GM12892 (cell line): ENCODE measurements at regions not wholly inside any gene's neighbourhood (a gene's known extent, or its start where the extent isn't known, plus 50 kb on each side); places are given as distances from the start of the nearest gene placed in this dataset.
A peak's percentile ranks its signal among the peaks of the same experiment; 100 is the strongest.

Experiments used
- DNase-seq: peaks from one replicate; pipeline ENCODE4 v3.0.0; 2011; ENCODE audit not compliant: insufficient read length
- FAIRE-seq: peaks from 2 replicates; lab custom pipeline; 2011; peaks lifted over from hg19 to GRCh38; lab: Jason Lieb, UNC
- POLR2A ChIP-seq: IDR thresholded peaks from 2 replicates; pipeline ENCODE4 v1.6.1; 2011; ENCODE audit warnings: low read depth, low read length, control low read depth
- POLR2AphosphoS5 ChIP-seq: IDR thresholded peaks from 2 replicates; pipeline ENCODE4 v1.6.1; 2011; ENCODE audit warnings: low read depth, low read length, control low read depth
- TAF1 ChIP-seq: IDR thresholded peaks from 2 replicates; pipeline ENCODE4 v1.6.1; 2011; ENCODE audit warnings: low read depth, mild to moderate bottlenecking, control low read depth, low read length, borderline replicate concordance

DNA sequence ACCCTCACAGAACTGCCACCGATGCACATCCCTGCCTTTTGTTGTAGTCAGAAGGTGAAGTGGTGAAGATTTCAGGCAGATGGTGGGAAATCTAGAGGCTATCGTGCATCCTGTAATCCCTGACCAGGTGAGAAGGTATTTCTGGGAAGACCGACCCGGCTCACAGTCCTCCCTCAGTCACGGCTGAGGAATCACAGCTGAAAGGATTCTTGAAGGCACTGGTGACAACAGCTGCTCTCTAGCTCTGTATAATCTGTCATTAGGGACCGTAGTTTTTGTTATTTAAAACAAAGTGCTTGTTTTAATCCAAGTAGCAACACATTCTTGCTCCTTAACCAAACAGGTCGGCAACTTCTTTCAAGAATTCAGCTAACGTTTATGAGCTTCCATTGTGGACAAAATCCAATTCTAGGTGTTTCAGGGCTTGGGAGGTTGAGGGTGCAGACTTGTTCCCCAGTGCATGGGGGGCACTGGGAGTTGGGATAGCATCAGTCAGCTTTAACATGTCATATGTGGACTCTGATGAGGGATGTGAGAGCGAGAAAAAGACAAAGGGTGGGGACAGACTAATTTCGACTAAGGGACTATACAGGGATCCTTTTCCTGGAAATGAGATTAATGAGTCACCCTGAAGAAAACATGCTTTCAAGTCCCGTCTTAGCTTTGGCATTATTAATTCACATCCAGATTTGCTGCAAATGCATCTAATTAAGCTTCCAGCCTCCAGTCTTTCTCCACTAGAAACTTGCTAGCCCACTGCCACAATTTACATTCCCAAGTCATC is 141.0 kb upstream of the RASGRP1 start:
- TF ChIP-seq POLR2A (no peak), POLR2AphosphoS5 (no peak), TAF1 (no peak)
- FAIRE-seq, result peak; percentile 70

GRCh38 chr15:38706956-38707355 is 142.3 kb upstream of the RASGRP1 start:
- DNase-seq, result no peak
- TF ChIP-seq POLR2AphosphoS5, result no peak
- TF ChIP-seq POLR2A, result no peak
- TF ChIP-seq TAF1, result no peak
- no peak for FAIRE-seq

More for the DNA sequence above, 141.0 kb upstream of the RASGRP1 start:
- DNase-seq, result no peak

GRCh38 chr15:38707802-38708671 is 143.4 kb upstream of the RASGRP1 start:
- TF ChIP-seq TAF1 (no peak), POLR2A (no peak), POLR2AphosphoS5 (no peak)

DNA sequence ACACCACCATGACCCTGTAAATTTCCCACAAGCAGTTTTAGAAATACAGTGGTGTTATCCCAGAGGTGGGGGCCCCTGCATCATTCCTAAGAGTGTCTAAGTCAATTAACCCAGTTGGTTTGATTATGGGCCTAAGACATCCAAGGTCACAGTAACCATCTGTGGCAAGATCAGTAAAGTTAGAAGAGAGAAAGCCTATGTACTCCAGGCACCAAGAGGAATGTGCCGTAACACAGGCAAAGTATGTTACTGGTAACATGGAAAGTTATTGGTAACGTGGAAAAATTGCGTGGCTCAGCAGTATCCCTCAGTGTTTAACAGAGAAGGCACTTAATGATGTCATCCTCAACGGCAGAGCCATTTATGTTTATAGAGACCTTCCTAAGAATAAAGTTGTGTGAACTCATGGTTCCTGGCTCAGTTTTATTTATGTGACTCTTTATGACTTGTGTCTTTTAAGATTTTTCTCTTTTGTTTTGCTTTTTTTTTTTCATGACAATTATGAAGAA is 144.1 kb upstream of the RASGRP1 start:
- DNase-seq (no peak), FAIRE-seq (no peak)
- no peak for TF ChIP-seq POLR2A
- no peak for TF ChIP-seq POLR2AphosphoS5
- TF ChIP-seq TAF1, result no peak

More at GRCh38 chr15:38707802-38708671, 143.4 kb upstream of the RASGRP1 start:
- DNase-seq (no peak), FAIRE-seq (peak; percentile 89)

GRCh38 chr15:38709196-38709595 is 144.6 kb upstream of the RASGRP1 start:
- TF ChIP-seq POLR2A (no peak), POLR2AphosphoS5 (no peak), TAF1 (no peak)
- no peak for FAIRE-seq

GRCh38 chr15:38714309-38715072 is 149.9 kb upstream of the RASGRP1 start:
- DNase-seq (no peak), FAIRE-seq (no peak)

More at GRCh38 chr15:38709196-38709595, 144.6 kb upstream of the RASGRP1 start:
- DNase-seq, result no peak

GRCh38 chr15:38720893-38721567 is 156.4 kb upstream of the RASGRP1 start:
- FAIRE-seq (no peak), DNase-seq (no peak)
- TF ChIP-seq POLR2A (no peak), POLR2AphosphoS5 (no peak), TAF1 (no peak)

More at GRCh38 chr15:38714309-38715072, 149.9 kb upstream of the RASGRP1 start:
- TF ChIP-seq POLR2AphosphoS5 (no peak), TAF1 (no peak), POLR2A (no peak)

GRCh38 chr15:38721568-38721945 is 156.9 kb upstream of the RASGRP1 start:
- DNase-seq, result no peak
- FAIRE-seq, result no peak
- TF ChIP-seq POLR2A (no peak), POLR2AphosphoS5 (no peak), TAF1 (no peak)

DNA sequence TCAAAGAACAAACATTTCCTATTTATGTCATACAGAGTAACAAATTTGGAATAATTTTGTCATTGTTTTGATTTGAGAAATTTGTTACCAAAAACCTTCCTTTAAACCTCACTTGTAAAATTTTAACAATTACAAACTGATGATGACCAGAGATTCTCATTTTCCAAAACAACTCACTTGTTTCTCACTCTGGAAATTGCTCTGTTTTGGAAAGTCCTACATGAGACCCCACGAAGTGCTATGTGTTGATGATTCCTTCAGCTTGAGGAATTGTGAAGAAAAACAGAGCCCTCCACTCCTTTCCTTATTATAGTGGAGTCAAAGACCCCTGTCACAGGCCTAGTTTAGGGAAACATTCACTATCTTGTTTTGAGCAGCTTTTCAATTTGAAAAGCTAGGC is 157.6 kb upstream of the RASGRP1 start:
- TF ChIP-seq POLR2A (no peak), TAF1 (no peak), POLR2AphosphoS5 (no peak)
- DNase-seq, result no peak
- FAIRE-seq, result no peak

DNA sequence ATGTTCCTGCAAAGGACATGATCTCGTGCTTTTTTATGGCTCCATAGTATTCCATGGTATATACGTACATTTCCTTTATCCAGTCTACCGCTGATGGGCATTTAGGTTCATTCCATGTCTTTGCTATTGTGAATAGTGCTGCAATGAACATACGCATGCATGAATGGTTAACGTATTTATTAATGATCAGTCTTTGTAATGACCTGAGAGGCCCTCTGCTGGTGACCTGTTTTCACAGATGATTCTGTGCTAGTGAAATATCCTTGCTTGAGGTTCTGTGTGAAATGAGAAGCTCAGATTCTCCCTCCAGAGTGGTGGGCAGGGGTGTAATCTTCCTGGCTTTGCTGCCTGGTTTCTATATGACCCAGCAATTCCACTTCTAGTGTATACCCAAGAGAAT is 160.2 kb upstream of the RASGRP1 start:
- no peak for FAIRE-seq

More for the DNA sequence above, 160.2 kb upstream of the RASGRP1 start:
- DNase-seq, result no peak
- no peak for TF ChIP-seq TAF1
- no peak for TF ChIP-seq POLR2A
- TF ChIP-seq POLR2AphosphoS5, result no peak
